ENCODE measurements at regions not wholly inside any gene's neighbourhood (a gene's known extent, or its start where the extent isn't known, plus 50 kb on each side); places are given as distances from the start of the nearest gene placed in this dataset.

- no peaks in the 10 kb centered on the region for H3K9me3 ChIP-seq (ENCODE audit: control insufficient read depth, insufficient read depth, low read length)
- no peak overlapping the region for H3K9ac ChIP-seq (ENCODE audit: low read depth, low read length)
- peaks cover 5% of the 10 kb centered on the region for H3K4me1 ChIP-seq (ENCODE audit: insufficient read depth, low read length)
- H3K36me3 ChIP-seq (ENCODE audit: insufficient read depth, low read length) = no peaks in the 10 kb centered on the region
Observed at GRCh38 chr6:165825256-165825815, 162.3 kb upstream of the PDE10A start.

- H3K4me1 ChIP-seq (ENCODE audit: insufficient read depth, low read length) = peaks cover 8% of the 10 kb centered on the region
- H3K36me3 ChIP-seq (ENCODE audit: insufficient read depth, low read length) = no peaks in the 10 kb centered on the region
- no peaks in the 10 kb centered on the region for H3K9me3 ChIP-seq (ENCODE audit: control insufficient read depth, insufficient read depth, low read length)
- H3K9ac ChIP-seq (ENCODE audit: low read depth, low read length) = no peak overlapping the region
Observed at GRCh38 chr6:165823609-165824326, 160.7 kb upstream of the PDE10A start.

DNA sequence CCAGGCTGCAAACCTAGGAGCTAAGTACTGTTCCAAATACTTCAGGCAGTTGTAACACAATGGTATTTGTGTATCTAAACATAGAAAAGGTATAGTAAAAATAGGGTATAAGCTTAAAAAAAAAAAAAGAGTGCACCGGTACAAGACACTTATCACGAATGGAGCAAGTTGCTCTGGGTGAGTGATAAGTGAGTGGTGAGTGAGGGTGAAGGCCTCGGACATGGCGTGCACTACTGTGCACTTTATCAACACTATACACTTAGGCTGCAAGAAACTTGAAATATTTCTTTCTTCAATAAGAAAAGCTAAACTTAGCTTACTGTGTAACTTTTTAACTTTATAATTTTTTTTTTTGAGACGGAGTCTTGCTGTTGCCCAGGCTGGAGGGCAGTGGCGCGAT, 159.5 kb upstream of the PDE10A start:
- Histone ChIP-seq H3K9me3 (ENCODE audit: control insufficient read depth, insufficient read depth, low read length) (no peaks in the 10 kb centered on the region), H3K36me3 (ENCODE audit: insufficient read depth, low read length) (no peaks in the 10 kb centered on the region), H3K4me1 (ENCODE audit: insufficient read depth, low read length) (peaks cover 21% of the 10 kb centered on the region), H3K9ac (ENCODE audit: low read depth, low read length) (no peak overlapping the region)

- peaks cover 22% of the 10 kb centered on the region for H3K4me1 ChIP-seq (ENCODE audit: insufficient read depth, low read length)
- no peaks in the 10 kb centered on the region for H3K9me3 ChIP-seq (ENCODE audit: control insufficient read depth, insufficient read depth, low read length)
- H3K36me3 ChIP-seq (ENCODE audit: insufficient read depth, low read length) = no peaks in the 10 kb centered on the region
- no peak overlapping the region for H3K9ac ChIP-seq (ENCODE audit: low read depth, low read length)
Observed at GRCh38 chr6:165821754-165822153, 158.7 kb upstream of the PDE10A start.

DNA sequence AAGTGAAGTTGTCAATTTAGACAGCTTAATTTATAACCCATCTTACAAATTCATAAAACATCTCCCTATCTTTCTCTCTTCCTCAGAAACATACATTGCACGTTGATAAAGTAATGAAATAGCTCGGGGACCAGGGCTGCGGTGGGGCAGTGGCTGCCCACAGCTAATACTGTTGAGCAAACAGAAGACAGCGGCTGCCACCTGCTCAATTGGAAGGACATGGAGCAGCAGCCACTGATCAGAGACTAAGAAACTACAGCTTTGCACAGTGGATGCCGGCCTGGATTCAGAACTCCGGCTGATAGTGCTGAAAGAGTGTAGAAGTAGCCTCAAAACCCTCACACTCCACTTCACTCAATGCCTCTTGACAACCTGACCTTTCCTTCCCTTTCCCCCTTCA, 157.9 kb upstream of the PDE10A start:
- no peaks in the 10 kb centered on the region for H3K9me3 ChIP-seq (ENCODE audit: control insufficient read depth, insufficient read depth, low read length)
- H3K36me3 ChIP-seq (ENCODE audit: insufficient read depth, low read length) = no peaks in the 10 kb centered on the region
- peaks cover 22% of the 10 kb centered on the region for H3K4me1 ChIP-seq (ENCODE audit: insufficient read depth, low read length)
- H3K9ac ChIP-seq (ENCODE audit: low read depth, low read length) = no peak overlapping the region

DNA sequence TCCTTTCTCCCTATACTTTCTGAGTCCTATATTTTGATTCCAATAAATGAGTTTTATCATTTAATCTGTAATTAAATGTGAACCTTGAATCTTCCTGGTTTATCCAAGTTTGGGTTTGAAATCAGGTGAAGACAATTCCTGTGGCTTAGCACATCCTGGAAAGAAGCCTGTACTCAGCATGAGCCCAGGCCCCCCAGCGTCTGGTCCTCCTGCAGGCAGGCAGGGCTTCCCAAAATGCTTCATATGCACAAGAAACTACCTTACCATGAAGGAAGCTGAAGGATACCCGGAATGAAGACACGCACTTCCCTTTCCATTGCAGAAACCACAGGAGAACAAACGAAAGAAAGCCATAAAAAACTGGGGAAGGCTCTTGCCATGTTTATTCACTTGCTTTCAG, 157.4 kb upstream of the PDE10A start:
- Histone ChIP-seq H3K4me1 (ENCODE audit: insufficient read depth, low read length) (peaks cover 22% of the 10 kb centered on the region), H3K9me3 (ENCODE audit: control insufficient read depth, insufficient read depth, low read length) (no peaks in the 10 kb centered on the region), H3K9ac (ENCODE audit: low read depth, low read length) (no peak overlapping the region), H3K36me3 (ENCODE audit: insufficient read depth, low read length) (no peaks in the 10 kb centered on the region)

- Histone ChIP-seq H3K36me3 (ENCODE audit: insufficient read depth, low read length) (no peaks in the 10 kb centered on the region), H3K9me3 (ENCODE audit: control insufficient read depth, insufficient read depth, low read length) (no peaks in the 10 kb centered on the region), H3K4me1 (ENCODE audit: insufficient read depth, low read length) (peaks cover 22% of the 10 kb centered on the region), H3K9ac (ENCODE audit: low read depth, low read length) (no peak overlapping the region)
Observed at GRCh38 chr6:165819394-165819793, 156.4 kb upstream of the PDE10A start.

- Histone ChIP-seq H3K4me1 (ENCODE audit: insufficient read depth, low read length) (peaks cover 22% of the 10 kb centered on the region), H3K9ac (ENCODE audit: low read depth, low read length) (no peak overlapping the region), H3K9me3 (ENCODE audit: control insufficient read depth, insufficient read depth, low read length) (no peaks in the 10 kb centered on the region), H3K36me3 (ENCODE audit: insufficient read depth, low read length) (no peaks in the 10 kb centered on the region)
Observed at GRCh38 chr6:165818200-165818599, 155.2 kb upstream of the PDE10A start.

GRCh38 chr6:165817771-165818170, 154.7 kb upstream of the PDE10A start:
- Histone ChIP-seq H3K36me3 (ENCODE audit: insufficient read depth, low read length) (no peaks in the 10 kb centered on the region), H3K9ac (ENCODE audit: low read depth, low read length) (no peak overlapping the region), H3K4me1 (ENCODE audit: insufficient read depth, low read length) (peaks cover 22% of the 10 kb centered on the region), H3K9me3 (ENCODE audit: control insufficient read depth, insufficient read depth, low read length) (no peaks in the 10 kb centered on the region)

DNA sequence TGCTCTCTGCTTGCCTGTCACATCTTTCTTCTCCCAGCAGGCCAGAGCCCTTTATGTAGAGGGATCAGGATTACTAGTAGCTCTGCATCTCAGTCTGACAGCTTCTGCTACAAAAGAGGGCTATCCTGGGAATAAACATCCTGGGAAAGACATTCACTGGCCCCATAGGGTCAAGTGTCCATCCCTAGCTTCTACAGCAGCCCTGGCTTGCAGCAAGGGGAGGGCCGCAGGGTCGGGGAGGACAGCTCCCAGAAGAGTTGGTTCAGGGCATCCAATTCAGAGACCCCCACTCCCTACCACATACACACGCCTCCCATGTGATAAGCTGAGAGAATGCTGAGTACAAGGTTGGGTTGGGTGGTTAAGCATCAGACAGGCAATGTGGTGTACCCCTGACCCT, 154.1 kb upstream of the PDE10A start:
- no peaks in the 10 kb centered on the region for H3K9me3 ChIP-seq (ENCODE audit: control insufficient read depth, insufficient read depth, low read length)

GRCh38 chr6:165814679-165815078, 151.6 kb upstream of the PDE10A start:
- no peak overlapping the region for H3K9ac ChIP-seq (ENCODE audit: low read depth, low read length)
- no peaks in the 10 kb centered on the region for H3K9me3 ChIP-seq (ENCODE audit: control insufficient read depth, insufficient read depth, low read length)
- H3K36me3 ChIP-seq (ENCODE audit: insufficient read depth, low read length) = no peaks in the 10 kb centered on the region
- peaks cover 15% of the 10 kb centered on the region for H3K4me1 ChIP-seq (ENCODE audit: insufficient read depth, low read length)

More for the DNA sequence above, 154.1 kb upstream of the PDE10A start:
- peaks cover 22% of the 10 kb centered on the region for H3K4me1 ChIP-seq (ENCODE audit: insufficient read depth, low read length)
- H3K36me3 ChIP-seq (ENCODE audit: insufficient read depth, low read length) = no peaks in the 10 kb centered on the region
- H3K9ac ChIP-seq (ENCODE audit: low read depth, low read length) = no peak overlapping the region

DNA sequence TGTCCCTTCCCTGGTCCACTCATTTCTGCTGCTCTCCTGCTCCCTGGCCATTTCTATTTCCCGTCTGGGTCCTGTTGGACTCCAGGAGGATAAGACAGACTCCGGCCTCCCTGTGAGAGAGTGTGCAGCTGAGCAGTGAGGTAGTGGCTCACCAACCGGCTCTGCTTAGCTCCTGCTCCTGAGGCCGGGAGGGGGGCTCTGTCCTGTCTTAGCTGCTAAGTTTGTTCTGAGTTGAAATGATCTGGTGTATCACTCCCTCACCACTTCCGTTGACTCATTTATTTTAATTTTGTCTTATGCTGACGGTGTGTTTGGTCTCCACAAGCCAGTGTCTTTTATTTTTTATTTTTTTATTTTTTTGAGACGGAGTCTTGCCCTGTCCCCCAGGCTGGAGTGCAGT, 148.5 kb upstream of the PDE10A start:
- Histone ChIP-seq H3K9me3 (ENCODE audit: control insufficient read depth, insufficient read depth, low read length) (0 out of 2 replicates have a peak, but pooled peaks cover 3% of the 10 kb centered on the region), H3K4me1 (ENCODE audit: insufficient read depth, low read length) (no peaks in the 10 kb centered on the region), H3K36me3 (ENCODE audit: insufficient read depth, low read length) (no peaks in the 10 kb centered on the region), H3K9ac (ENCODE audit: low read depth, low read length) (no peak overlapping the region)

- H3K9ac ChIP-seq (ENCODE audit: low read depth, low read length) = no peak overlapping the region
- H3K4me1 ChIP-seq (ENCODE audit: insufficient read depth, low read length) = no peaks in the 10 kb centered on the region
- H3K9me3 ChIP-seq (ENCODE audit: control insufficient read depth, insufficient read depth, low read length) = 0 out of 2 replicates have a peak, but pooled peaks cover 3% of the 10 kb centered on the region
- H3K36me3 ChIP-seq (ENCODE audit: insufficient read depth, low read length) = no peaks in the 10 kb centered on the region
Observed at GRCh38 chr6:165808021-165808420, 145.0 kb upstream of the PDE10A start.

- Histone ChIP-seq H3K4me1 (ENCODE audit: insufficient read depth, low read length) (no peaks in the 10 kb centered on the region), H3K9me3 (ENCODE audit: control insufficient read depth, insufficient read depth, low read length) (0 out of 2 replicates have a peak, but pooled peaks cover 3% of the 10 kb centered on the region), H3K9ac (ENCODE audit: low read depth, low read length) (no peak overlapping the region), H3K36me3 (ENCODE audit: insufficient read depth, low read length) (no peaks in the 10 kb centered on the region)
Observed at GRCh38 chr6:165807249-165807960, 144.4 kb upstream of the PDE10A start.
